OCI-LY1 (cell line): ENCODE measurements at regions not wholly inside any gene's neighbourhood (a gene's known extent, or its start where the extent isn't known, plus 50 kb on each side); places are given as distances from the start of the nearest gene placed in this dataset.

Experiments used
- H2AFZ ChIP-seq: fragments of 200-600 bp; sonication (generic), shearing (Covaris generic); 2 replicates; pipeline ENCODE4 v1.6.0; 2014; ENCODE audit warnings: antibody characterized with exemption, mild to moderate bottlenecking, low read length
- H3F3A ChIP-seq: fragments of 200-600 bp; sonication (generic), shearing (Covaris generic); 2 replicates; pipeline ENCODE4 v1.6.0; 2014; ENCODE audit warnings: mild to moderate bottlenecking, antibody characterized with exemption, low read length, moderate library complexity; ENCODE audit not compliant: insufficient read depth
- H3K27ac ChIP-seq: fragments of 200-600 bp; sonication (generic); 2 replicates; pipeline ENCODE4 v1.5.1; 2014; ENCODE audit warnings: low read length, mixed run types, mild to moderate bottlenecking, low read depth; ENCODE audit not compliant: poor library complexity, severe bottlenecking
- H3K27me3 ChIP-seq: fragments of 200-600 bp; sonication (generic); 2 replicates; pipeline ENCODE4 v1.6.0; 2014; ENCODE audit warnings: antibody characterized with exemption, mild to moderate bottlenecking, low read length, moderate library complexity; ENCODE audit not compliant: insufficient read depth
- H3K36me3 ChIP-seq: fragments of 200-600 bp; sonication (generic); 2 replicates; pipeline ENCODE4 v1.6.1; 2014; ENCODE audit warnings: mild to moderate bottlenecking, antibody characterized with exemption, low read length, moderate library complexity, mixed read lengths; ENCODE audit not compliant: insufficient read depth
- H3K4me1 ChIP-seq: fragments of 200-600 bp; sonication (generic); 2 replicates; pipeline ENCODE4 v1.5.1; 2014; ENCODE audit warnings: mild to moderate bottlenecking, low read length, moderate library complexity; ENCODE audit not compliant: insufficient read depth, severe bottlenecking
- H3K4me2 ChIP-seq: fragments of 200-600 bp; sonication (generic), shearing (Covaris generic); 2 replicates; pipeline ENCODE4 v1.6.1; 2014; ENCODE audit warnings: low read length
- H3K4me3 ChIP-seq: fragments of 200-600 bp; sonication (generic); 2 replicates; pipeline ENCODE4 v1.5.1; 2014; ENCODE audit warnings: low read length, low read depth, mild to moderate bottlenecking, mixed read lengths; ENCODE audit not compliant: poor library complexity, severe bottlenecking
- H3K79me2 ChIP-seq: fragments of 200-600 bp; shearing (Covaris generic); 2 replicates; pipeline ENCODE4 v1.6.1; 2016; ENCODE audit warnings: mixed run types, low read length, mixed read lengths; ENCODE audit not compliant: insufficient read depth
- H3K9ac ChIP-seq: fragments of 200-600 bp; sonication (generic), shearing (Covaris generic); 2 replicates; pipeline ENCODE4 v1.6.1; 2014; ENCODE audit warnings: mild to moderate bottlenecking, low read length, mixed read lengths
- H3K9me2 ChIP-seq: fragments of 200-600 bp; sonication (generic), shearing (Covaris generic); 2 replicates; pipeline ENCODE4 v1.6.1; 2014; ENCODE audit warnings: low read depth, mild to moderate bottlenecking, low read length, mixed read lengths
- H3K9me3 ChIP-seq: fragments of 200-600 bp; shearing (Covaris generic); 2 replicates; pipeline ENCODE4 v1.6.1; 2014; ENCODE audit warnings: low read length, mixed read lengths
- H4K20me1 ChIP-seq: fragments of 200-600 bp; sonication (generic), shearing (Covaris generic); 2 replicates; pipeline ENCODE4 v1.6.0; 2016; ENCODE audit warnings: mild to moderate bottlenecking, low read length; ENCODE audit not compliant: insufficient read depth
- EZH2 ChIP-seq: fragments of 200-600 bp; sonication (generic), shearing (Covaris generic); IDR thresholded peaks from 2 replicates; pipeline ENCODE4 v1.8.0; 2017; ENCODE audit warnings: borderline replicate concordance, mixed run types, mild to moderate bottlenecking, antibody characterized with exemption, low read length, moderate library complexity, mixed read lengths
- TF ChIP-seq, protein P1 (sequence below): fragments of 200-600 bp; sonication (generic), shearing (Covaris generic); IDR thresholded peaks from 2 replicates; pipeline ENCODE4 v1.5.1; 2017; ENCODE audit warnings: mild to moderate bottlenecking, antibody characterized with exemption, low read length, moderate library complexity, mixed read lengths

DNA sequence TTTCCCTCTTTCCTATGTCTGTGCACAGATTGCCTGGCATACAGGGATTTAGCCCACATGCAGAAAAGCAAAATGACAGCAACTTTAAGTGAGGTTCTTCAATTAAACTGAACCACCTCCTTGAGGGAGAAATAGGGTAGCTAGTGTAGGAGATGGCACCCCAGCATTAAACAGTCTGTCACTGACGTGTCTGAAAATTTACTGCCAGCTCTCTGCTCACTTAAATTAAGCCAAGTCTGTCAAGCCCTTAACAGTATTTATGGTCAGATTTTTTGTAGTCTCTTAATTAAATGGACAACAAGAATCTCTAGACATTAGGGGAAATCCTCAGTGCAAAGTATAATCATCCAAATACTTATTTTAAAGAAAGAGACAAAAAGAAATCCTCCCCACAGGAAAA is 696.5 kb upstream of the PTBP2 start:
- TF ChIP-seq, protein P1, sequence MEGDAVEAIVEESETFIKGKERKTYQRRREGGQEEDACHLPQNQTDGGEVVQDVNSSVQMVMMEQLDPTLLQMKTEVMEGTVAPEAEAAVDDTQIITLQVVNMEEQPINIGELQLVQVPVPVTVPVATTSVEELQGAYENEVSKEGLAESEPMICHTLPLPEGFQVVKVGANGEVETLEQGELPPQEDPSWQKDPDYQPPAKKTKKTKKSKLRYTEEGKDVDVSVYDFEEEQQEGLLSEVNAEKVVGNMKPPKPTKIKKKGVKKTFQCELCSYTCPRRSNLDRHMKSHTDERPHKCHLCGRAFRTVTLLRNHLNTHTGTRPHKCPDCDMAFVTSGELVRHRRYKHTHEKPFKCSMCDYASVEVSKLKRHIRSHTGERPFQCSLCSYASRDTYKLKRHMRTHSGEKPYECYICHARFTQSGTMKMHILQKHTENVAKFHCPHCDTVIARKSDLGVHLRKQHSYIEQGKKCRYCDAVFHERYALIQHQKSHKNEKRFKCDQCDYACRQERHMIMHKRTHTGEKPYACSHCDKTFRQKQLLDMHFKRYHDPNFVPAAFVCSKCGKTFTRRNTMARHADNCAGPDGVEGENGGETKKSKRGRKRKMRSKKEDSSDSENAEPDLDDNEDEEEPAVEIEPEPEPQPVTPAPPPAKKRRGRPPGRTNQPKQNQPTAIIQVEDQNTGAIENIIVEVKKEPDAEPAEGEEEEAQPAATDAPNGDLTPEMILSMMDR = no peak
- no peak for TF ChIP-seq EZH2
- Histone ChIP-seq H3K9me2 (no peaks in the 10 kb centered on the region), H3K27ac (no peak overlapping the region), H3K4me3 (no peak overlapping the region), H2AFZ (no peak overlapping the region), H3K9me3 (no peaks in the 10 kb centered on the region), H4K20me1 (no peaks in the 10 kb centered on the region), H3K9ac (no peak overlapping the region), H3K4me2 (no peak overlapping the region), H3K36me3 (no peaks in the 10 kb centered on the region), H3K27me3 (no peaks in the 10 kb centered on the region), H3K4me1 (no peaks in the 10 kb centered on the region), H3K79me2 (no peaks in the 10 kb centered on the region), H3F3A (no peaks in the 10 kb centered on the region)

DNA sequence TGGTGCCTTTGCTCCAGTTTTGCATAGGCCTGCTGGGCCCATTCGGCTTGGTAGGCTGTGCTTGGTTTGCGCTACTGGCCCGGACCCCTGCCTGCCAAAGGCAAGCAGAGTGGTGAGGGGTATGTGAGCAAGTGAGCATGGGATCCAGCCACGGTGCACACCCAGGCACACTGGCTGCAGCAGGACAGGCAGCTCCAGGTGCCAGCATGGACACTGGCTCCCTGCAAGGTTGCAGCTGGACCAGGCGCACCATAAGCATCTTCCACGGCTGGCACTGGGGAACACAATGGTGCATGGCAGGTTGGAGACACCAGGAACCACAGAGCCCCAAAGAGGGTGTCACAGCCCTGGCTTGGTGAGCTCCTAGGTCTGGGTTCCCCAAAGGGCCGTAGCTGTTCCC is 693.5 kb upstream of the PTBP2 start:
- TF ChIP-seq EZH2 = no peak
- TF ChIP-seq, protein P1 = no peak
- H3K4me3 ChIP-seq = no peak overlapping the region
- H3K79me2 ChIP-seq = no peaks in the 10 kb centered on the region
- H3F3A ChIP-seq = no peaks in the 10 kb centered on the region
- H4K20me1 ChIP-seq = no peaks in the 10 kb centered on the region
- H3K9me2 ChIP-seq = no peaks in the 10 kb centered on the region
- H2AFZ ChIP-seq = no peak overlapping the region
- no peaks in the 10 kb centered on the region for H3K27me3 ChIP-seq
- no peaks in the 10 kb centered on the region for H3K36me3 ChIP-seq
- no peak overlapping the region for H3K27ac ChIP-seq
- H3K9ac ChIP-seq = no peak overlapping the region
- H3K4me1 ChIP-seq = no peaks in the 10 kb centered on the region
- no peaks in the 10 kb centered on the region for H3K9me3 ChIP-seq
- no peak overlapping the region for H3K4me2 ChIP-seq

DNA sequence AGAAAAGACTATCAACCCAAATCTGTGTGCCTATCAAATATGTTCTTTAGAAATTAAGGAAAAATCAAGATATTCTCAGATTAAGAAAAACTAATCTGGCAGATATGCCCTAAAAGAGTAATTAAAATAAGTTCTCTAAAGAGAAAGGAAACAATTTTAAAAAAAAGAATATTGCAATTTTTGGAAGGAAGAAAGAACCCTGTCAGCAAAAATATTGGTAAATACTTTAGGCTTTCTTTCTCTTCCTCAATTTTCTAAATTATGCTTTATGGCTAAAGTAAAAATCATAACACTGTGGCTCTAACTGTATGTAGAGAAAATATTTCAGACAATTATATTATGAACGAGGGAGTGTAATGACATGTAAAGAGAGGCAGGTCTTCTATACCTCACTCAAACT is 691.3 kb upstream of the PTBP2 start:
- TF ChIP-seq, protein P1 = no peak
- TF ChIP-seq EZH2 = no peak
- Histone ChIP-seq H3K27ac (no peak overlapping the region), H3F3A (no peaks in the 10 kb centered on the region), H3K9me2 (no peaks in the 10 kb centered on the region), H3K9ac (no peak overlapping the region), H3K9me3 (no peaks in the 10 kb centered on the region), H3K4me1 (no peaks in the 10 kb centered on the region), H3K4me3 (no peak overlapping the region), H3K36me3 (no peaks in the 10 kb centered on the region), H3K27me3 (no peaks in the 10 kb centered on the region), H3K79me2 (no peaks in the 10 kb centered on the region), H4K20me1 (no peaks in the 10 kb centered on the region), H3K4me2 (no peak overlapping the region), H2AFZ (no peak overlapping the region)
